DOHH2 (cell line): ENCODE measurements at regions not wholly inside any gene's neighbourhood (a gene's known extent, or its start where the extent isn't known, plus 50 kb on each side); places are given as distances from the start of the nearest gene placed in this dataset.

Experiments
- EZH2phosphoT487 ChIP-seq: fragments of 200-600 bp; sonication (generic); IDR thresholded peaks from 2 replicates; pipeline ENCODE4 v1.6.1; 2017; ENCODE audit warnings: borderline replicate concordance, mild to moderate bottlenecking, antibody characterized with exemption, low read length, moderate library complexity, mixed read lengths
- TF ChIP-seq, protein P1 (sequence below): fragments of 200-600 bp; sonication (generic); IDR thresholded peaks from one replicate; pipeline ENCODE4 v1.5.1; 2014; ENCODE audit warnings: antibody characterized with exemption, mild to moderate bottlenecking, low read depth, low read length; ENCODE audit not compliant: poor library complexity, severe bottlenecking

DNA sequence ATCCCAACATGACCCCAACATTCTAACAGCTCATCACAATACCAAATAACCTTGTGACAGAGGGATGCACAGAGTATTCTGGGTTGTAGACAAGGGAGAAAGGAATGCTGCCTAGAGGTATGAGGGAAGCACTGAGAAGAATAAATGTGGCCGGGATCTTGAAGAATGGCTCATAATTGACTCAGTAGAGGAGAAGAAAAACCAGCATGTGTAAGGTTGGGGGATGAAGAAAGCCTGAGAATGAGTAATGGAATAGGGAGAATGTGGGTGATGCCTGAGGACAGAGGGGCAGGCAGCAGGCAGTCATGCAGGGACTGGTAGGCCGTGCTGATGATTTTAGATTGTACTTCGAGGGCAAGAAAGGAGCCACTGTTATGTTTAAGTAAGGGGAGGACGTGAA is 75.4 kb upstream of the ELMO1 start:
- TF ChIP-seq, protein P1, sequence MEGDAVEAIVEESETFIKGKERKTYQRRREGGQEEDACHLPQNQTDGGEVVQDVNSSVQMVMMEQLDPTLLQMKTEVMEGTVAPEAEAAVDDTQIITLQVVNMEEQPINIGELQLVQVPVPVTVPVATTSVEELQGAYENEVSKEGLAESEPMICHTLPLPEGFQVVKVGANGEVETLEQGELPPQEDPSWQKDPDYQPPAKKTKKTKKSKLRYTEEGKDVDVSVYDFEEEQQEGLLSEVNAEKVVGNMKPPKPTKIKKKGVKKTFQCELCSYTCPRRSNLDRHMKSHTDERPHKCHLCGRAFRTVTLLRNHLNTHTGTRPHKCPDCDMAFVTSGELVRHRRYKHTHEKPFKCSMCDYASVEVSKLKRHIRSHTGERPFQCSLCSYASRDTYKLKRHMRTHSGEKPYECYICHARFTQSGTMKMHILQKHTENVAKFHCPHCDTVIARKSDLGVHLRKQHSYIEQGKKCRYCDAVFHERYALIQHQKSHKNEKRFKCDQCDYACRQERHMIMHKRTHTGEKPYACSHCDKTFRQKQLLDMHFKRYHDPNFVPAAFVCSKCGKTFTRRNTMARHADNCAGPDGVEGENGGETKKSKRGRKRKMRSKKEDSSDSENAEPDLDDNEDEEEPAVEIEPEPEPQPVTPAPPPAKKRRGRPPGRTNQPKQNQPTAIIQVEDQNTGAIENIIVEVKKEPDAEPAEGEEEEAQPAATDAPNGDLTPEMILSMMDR = no peak
- no peak for TF ChIP-seq EZH2phosphoT487
